Fibroblast of skin of left quadriceps (primary cell): ENCODE measurements at regions not wholly inside any gene's neighbourhood (a gene's known extent, or its start where the extent isn't known, plus 50 kb on each side); places are given as distances from the start of the nearest gene placed in this dataset.

ENCODE experiments used
- DNase-seq, 2 experiments: peaks; one replicate each; pipeline ENCODE4 v3.0.0-alpha.2; 2013; ENCODE audit warnings: low read depth in 2 of 2

GRCh38 chr5:19301271-19301670, 686.7 kb downstream of the CDH18 start:
- DNase-seq = no peak

- DNase-seq = no peak
Measured at GRCh38 chr5:19314840-19315239, 673.2 kb downstream of the CDH18 start.

GRCh38 chr5:19319252-19319651, 668.7 kb downstream of the CDH18 start:
- no peak for DNase-seq

- no peak for DNase-seq
Measured at GRCh38 chr5:19322716-19323485, 665.1 kb downstream of the CDH18 start.

GRCh38 chr5:19334278-19334677, 653.7 kb downstream of the CDH18 start:
- DNase-seq = no peak

- DNase-seq = no peak
Measured at GRCh38 chr5:19342942-19343341, 645.1 kb downstream of the CDH18 start.

GRCh38 chr5:19352120-19352519, 635.9 kb downstream of the CDH18 start:
- DNase-seq = no peak

- no peak for DNase-seq
Measured at GRCh38 chr5:19369048-19369447, 619.0 kb downstream of the CDH18 start.

GRCh38 chr5:19369561-19369960, 618.4 kb downstream of the CDH18 start:
- no peak for DNase-seq

GRCh38 chr5:19370655-19371386, 617.2 kb downstream of the CDH18 start:
- no peak for DNase-seq

GRCh38 chr5:19388391-19388790, 599.6 kb downstream of the CDH18 start:
- no peak for DNase-seq

GRCh38 chr5:19401032-19401431, 587.0 kb downstream of the CDH18 start:
- no peak for DNase-seq

- no peak for DNase-seq
Measured at GRCh38 chr5:19406576-19407365, 581.2 kb downstream of the CDH18 start.

- no peak for DNase-seq
Measured at GRCh38 chr5:19408149-19408548, 579.9 kb downstream of the CDH18 start.

GRCh38 chr5:19411936-19412335, 576.1 kb downstream of the CDH18 start:
- DNase-seq = no peak
